Endodermal cell (in vitro differentiated cells): ENCODE measurements at regions not wholly inside any gene's neighbourhood (a gene's known extent, or its start where the extent isn't known, plus 50 kb on each side); places are given as distances from the start of the nearest gene placed in this dataset.

Source experiments
- DNase-seq: peaks from one replicate; pipeline ENCODE4 v3.0.0-alpha.2; 2017
- H3K27ac ChIP-seq: 2 replicates; pipeline ENCODE4 v1.5.1; 2013; ENCODE audit warnings: mild to moderate bottlenecking, low read depth, low read length, moderate library complexity
- H3K27me3 ChIP-seq: 2 replicates; pipeline ENCODE4 v1.6.1; 2013; ENCODE audit warnings: mild to moderate bottlenecking, low read length, moderate library complexity; ENCODE audit not compliant: insufficient read depth, control insufficient read depth, poor library complexity, severe bottlenecking
- H3K36me3 ChIP-seq: 2 replicates; pipeline ENCODE4 v1.7.0; 2013; ENCODE audit warnings: mild to moderate bottlenecking, low read length, moderate library complexity; ENCODE audit not compliant: control insufficient read depth, insufficient read depth
- H3K4me1 ChIP-seq: one replicate; pipeline ENCODE4 v1.7.0; 2013; ENCODE audit warnings: low read length; ENCODE audit not compliant: control insufficient read depth, insufficient read depth
- H3K4me3 ChIP-seq: 2 replicates; pipeline ENCODE4 v1.5.1; 2013; ENCODE audit warnings: mild to moderate bottlenecking, low read length, moderate library complexity
- H3K9ac ChIP-seq: 2 replicates; pipeline ENCODE4 v1.6.1; 2013; ENCODE audit warnings: mild to moderate bottlenecking, low read length, moderate library complexity; ENCODE audit not compliant: poor library complexity, severe bottlenecking; ENCODE audit errors: extremely low read depth
- H3K9me3 ChIP-seq: 2 replicates; pipeline ENCODE4 v1.6.1; 2013; ENCODE audit warnings: mild to moderate bottlenecking, low read length, moderate library complexity; ENCODE audit not compliant: control insufficient read depth
- H3K27ac Mint-ChIP-seq: 2 replicates; pipeline ENCODE4 v1.8.0; 2020; ENCODE audit warnings: mixed read lengths
- H3K27me3 Mint-ChIP-seq: 2 replicates; pipeline ENCODE4 v1.8.0; 2021; ENCODE audit warnings: mild to moderate bottlenecking, mixed read lengths; ENCODE audit not compliant: insufficient read depth
- H3K36me3 Mint-ChIP-seq: 2 replicates; pipeline ENCODE4 v1.8.0; 2020; ENCODE audit warnings: low read depth, mixed read lengths
- H3K4me1 Mint-ChIP-seq: 2 replicates; pipeline ENCODE4 v1.8.0; 2020; ENCODE audit warnings: mixed read lengths
- H3K4me3 Mint-ChIP-seq: 2 replicates; pipeline ENCODE4 v1.8.0; 2020; ENCODE audit warnings: mild to moderate bottlenecking, moderate library complexity, mixed read lengths
- H3K9me3 Mint-ChIP-seq: 2 replicates; pipeline ENCODE4 v1.8.0; 2020; ENCODE audit warnings: mild to moderate bottlenecking, mixed read lengths
- CTCF ChIP-seq: fragments of 200-600 bp; sonication (generic); conservative IDR thresholded peaks from 2 replicates; pipeline ENCODE4 v1.5.0; 2021; ENCODE audit warnings: antibody characterized with exemption, mild to moderate bottlenecking
- WGBS, 2 experiments: methylation state at CpG; one replicate each; pipeline versions ENCODE4 v1.1.5 to v1.1.7; 2013; ENCODE audit warnings: missing lambda C conversion rate in 2 of 2, mixed read lengths in 1 of 2; ENCODE audit not compliant: insufficient coverage in 1 of 2, insufficient read length in 1 of 2; 5-methylcytosine and 5-hydroxymethylcytosine counted together

DNA sequence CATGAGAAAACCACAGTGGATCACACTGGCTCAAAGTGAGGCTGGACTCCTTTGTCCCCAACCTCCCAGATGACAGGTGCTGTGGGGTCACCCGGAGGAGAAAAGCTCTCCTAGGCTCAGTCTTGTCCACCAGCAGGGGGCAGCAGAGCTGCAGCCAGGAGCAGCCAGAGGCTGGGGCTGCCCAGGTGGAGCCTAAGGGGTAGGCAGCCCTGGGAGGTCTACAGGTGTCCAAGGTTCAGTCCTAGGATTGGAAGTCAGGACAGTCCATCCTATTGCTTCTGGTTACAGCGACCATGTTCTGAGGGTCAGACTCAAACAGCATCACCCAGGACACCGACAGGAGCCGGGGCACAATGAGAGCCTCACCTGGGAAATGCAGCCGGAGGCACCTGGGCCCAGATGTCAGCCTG, 77.6 kb upstream of the IGLL5 start:
- H3K27ac Mint-ChIP-seq, result no peak overlapping the region
- Histone ChIP-seq H3K4me1 (no peaks in the 10 kb centered on the region), H3K9ac (no peak overlapping the region), H3K36me3 (no peaks in the 10 kb centered on the region), H3K9me3 (no peaks in the 10 kb centered on the region), H3K27me3 (peaks cover 62% of the 10 kb centered on the region), H3K4me3 (no peak overlapping the region), H3K27ac (no peak overlapping the region)
- H3K4me3 Mint-ChIP-seq, result no peak overlapping the region
- TF ChIP-seq CTCF, result peak; percentile 96
- 74 to 75% methylated on average over 3 to 5 of the region's 5 CpGs for WGBS, 2 experiments
- no peaks in the 10 kb centered on the region for H3K36me3 Mint-ChIP-seq
- peaks cover 65% of the 10 kb centered on the region for H3K27me3 Mint-ChIP-seq
- H3K9me3 Mint-ChIP-seq, result no peaks in the 10 kb centered on the region
- peak; percentile 89 for DNase-seq
- H3K4me1 Mint-ChIP-seq, result no peaks in the 10 kb centered on the region

DNA sequence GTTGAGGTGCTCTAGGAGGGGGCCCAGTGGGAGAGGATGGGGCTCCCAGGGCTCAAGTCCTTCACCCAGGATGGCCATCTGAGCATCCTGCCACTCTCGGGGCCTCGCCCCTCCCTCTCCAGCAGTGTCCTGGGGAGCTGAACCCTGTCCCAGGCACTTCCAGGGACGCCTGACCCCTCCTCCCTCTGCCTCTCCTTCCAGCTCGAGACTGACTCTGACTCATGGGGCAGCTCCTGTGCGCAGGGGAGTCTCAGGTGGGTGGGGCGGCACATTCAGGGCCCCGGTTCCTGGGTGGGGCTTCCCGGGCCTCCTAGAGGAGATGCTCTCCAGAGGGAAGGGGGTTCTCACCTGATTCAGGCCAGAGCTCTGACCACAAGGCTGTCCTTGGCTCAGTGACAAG, 77.1 kb upstream of the IGLL5 start:
- no peaks in the 10 kb centered on the region for H3K4me1 Mint-ChIP-seq
- H3K36me3 Mint-ChIP-seq, result no peaks in the 10 kb centered on the region
- 74 to 76% methylated on average over 5 to 8 of the region's 8 CpGs for WGBS, 2 experiments
- H3K9me3 Mint-ChIP-seq, result no peaks in the 10 kb centered on the region
- Histone ChIP-seq H3K36me3 (no peaks in the 10 kb centered on the region), H3K4me1 (no peaks in the 10 kb centered on the region), H3K9me3 (no peaks in the 10 kb centered on the region), H3K27ac (no peak overlapping the region), H3K9ac (no peak overlapping the region), H3K27me3 (peaks cover 62% of the 10 kb centered on the region), H3K4me3 (no peak overlapping the region)
- H3K27me3 Mint-ChIP-seq, result peaks cover 63% of the 10 kb centered on the region
- H3K4me3 Mint-ChIP-seq, result no peak overlapping the region
- TF ChIP-seq CTCF, result no peak
- no peak for DNase-seq
- H3K27ac Mint-ChIP-seq, result no peak overlapping the region

GRCh38 chr22:22811016-22812009, 76.3 kb upstream of the IGLL5 start:
- Histone ChIP-seq H3K4me3 (no peak overlapping the region), H3K27me3 (peaks cover 65% of the 10 kb centered on the region), H3K4me1 (no peaks in the 10 kb centered on the region), H3K9me3 (no peaks in the 10 kb centered on the region), H3K27ac (no peak overlapping the region), H3K9ac (no peak overlapping the region), H3K36me3 (no peaks in the 10 kb centered on the region)
- H3K9me3 Mint-ChIP-seq, result no peaks in the 10 kb centered on the region
- H3K27me3 Mint-ChIP-seq, result peaks cover 67% of the 10 kb centered on the region
- DNase-seq, result no peak
- H3K4me3 Mint-ChIP-seq, result no peak overlapping the region
- H3K36me3 Mint-ChIP-seq, result no peaks in the 10 kb centered on the region
- WGBS, 2 experiments, result 83 to 100% methylated on average over 4 to 8 of the region's 8 CpGs
- TF ChIP-seq CTCF, result no peak
- no peaks in the 10 kb centered on the region for H3K4me1 Mint-ChIP-seq
- no peak overlapping the region for H3K27ac Mint-ChIP-seq
